ENCODE measurements at regions not wholly inside any gene's neighbourhood (a gene's known extent, or its start where the extent isn't known, plus 50 kb on each side); places are given as distances from the start of the nearest gene placed in this dataset.

- peaks cover 0 to 4% of the 10 kb centered on the region in 2 donors for H3K9me3 ChIP-seq (ENCODE audit: control insufficient read depth in 1 of 2, low read length in 2 of 2)
- no peak overlapping the region for H3K27ac ChIP-seq (ENCODE audit: low read depth, low read length)
- no peaks in the 10 kb centered on the region for H3K4me1 ChIP-seq (ENCODE audit: control insufficient read depth in 1 of 2, insufficient read depth in 2 of 2, low read length in 2 of 2)
- H3K4me3 ChIP-seq (ENCODE audit: low read depth in 1 of 2, low read length in 2 of 2) = no peak overlapping the region
- H3K27me3 ChIP-seq (ENCODE audit: control insufficient read depth in 1 of 2, insufficient read depth in 2 of 2, low read length in 2 of 2) = no peaks in the 10 kb centered on the region
- no peaks in the 10 kb centered on the region for H3K36me3 ChIP-seq (ENCODE audit: control insufficient read depth in 1 of 2, insufficient read depth in 2 of 2, low read length in 2 of 2)
- no peak overlapping the region for H3K9ac ChIP-seq (ENCODE audit: low read depth in 1 of 2, low read length in 2 of 2)
Measured at GRCh38 chr3:34394978-34395748, 596.7 kb downstream of the PDCD6IP start.

GRCh38 chr3:34396288-34396687 lies 597.9 kb downstream of the PDCD6IP start:
- no peaks in the 10 kb centered on the region for H3K4me1 ChIP-seq (ENCODE audit: control insufficient read depth in 1 of 2, insufficient read depth in 2 of 2, low read length in 2 of 2)
- no peak overlapping the region for H3K27ac ChIP-seq (ENCODE audit: low read depth, low read length)
- H3K9me3 ChIP-seq (ENCODE audit: control insufficient read depth in 1 of 2, low read length in 2 of 2) = peaks cover 0 to 6% of the 10 kb centered on the region in 2 donors
- no peaks in the 10 kb centered on the region for H3K36me3 ChIP-seq (ENCODE audit: control insufficient read depth in 1 of 2, insufficient read depth in 2 of 2, low read length in 2 of 2)
- H3K4me3 ChIP-seq (ENCODE audit: low read depth in 1 of 2, low read length in 2 of 2) = no peak overlapping the region
- no peak overlapping the region for H3K9ac ChIP-seq (ENCODE audit: low read depth in 1 of 2, low read length in 2 of 2)
- H3K27me3 ChIP-seq (ENCODE audit: control insufficient read depth in 1 of 2, insufficient read depth in 2 of 2, low read length in 2 of 2) = no peaks in the 10 kb centered on the region

- Histone ChIP-seq H3K27me3 (ENCODE audit: control insufficient read depth in 1 of 2, insufficient read depth in 2 of 2, low read length in 2 of 2) (no peaks in the 10 kb centered on the region), H3K27ac (ENCODE audit: low read depth, low read length) (no peak overlapping the region), H3K9ac (ENCODE audit: low read depth in 1 of 2, low read length in 2 of 2) (no peak overlapping the region), H3K4me1 (ENCODE audit: control insufficient read depth in 1 of 2, insufficient read depth in 2 of 2, low read length in 2 of 2) (no peaks in the 10 kb centered on the region), H3K36me3 (ENCODE audit: control insufficient read depth in 1 of 2, insufficient read depth in 2 of 2, low read length in 2 of 2) (no peaks in the 10 kb centered on the region), H3K4me3 (ENCODE audit: low read depth in 1 of 2, low read length in 2 of 2) (no peak overlapping the region), H3K9me3 (ENCODE audit: control insufficient read depth in 1 of 2, low read length in 2 of 2) (peaks cover 0 to 7% of the 10 kb centered on the region in 2 donors)
Measured at GRCh38 chr3:34396956-34397355, 598.5 kb downstream of the PDCD6IP start.

- peaks cover 0 to 3% of the 10 kb centered on the region in 2 donors for H3K9me3 ChIP-seq (ENCODE audit: control insufficient read depth in 1 of 2, low read length in 2 of 2)
- H3K4me1 ChIP-seq (ENCODE audit: control insufficient read depth in 1 of 2, insufficient read depth in 2 of 2, low read length in 2 of 2) = no peaks in the 10 kb centered on the region
- no peak overlapping the region for H3K27ac ChIP-seq (ENCODE audit: low read depth, low read length)
- no peak overlapping the region for H3K9ac ChIP-seq (ENCODE audit: low read depth in 1 of 2, low read length in 2 of 2)
- H3K27me3 ChIP-seq (ENCODE audit: control insufficient read depth in 1 of 2, insufficient read depth in 2 of 2, low read length in 2 of 2) = no peaks in the 10 kb centered on the region
- H3K4me3 ChIP-seq (ENCODE audit: low read depth in 1 of 2, low read length in 2 of 2) = no peak overlapping the region
- H3K36me3 ChIP-seq (ENCODE audit: control insufficient read depth in 1 of 2, insufficient read depth in 2 of 2, low read length in 2 of 2) = no peaks in the 10 kb centered on the region
Measured at GRCh38 chr3:34399401-34399800, 601.0 kb downstream of the PDCD6IP start.

DNA sequence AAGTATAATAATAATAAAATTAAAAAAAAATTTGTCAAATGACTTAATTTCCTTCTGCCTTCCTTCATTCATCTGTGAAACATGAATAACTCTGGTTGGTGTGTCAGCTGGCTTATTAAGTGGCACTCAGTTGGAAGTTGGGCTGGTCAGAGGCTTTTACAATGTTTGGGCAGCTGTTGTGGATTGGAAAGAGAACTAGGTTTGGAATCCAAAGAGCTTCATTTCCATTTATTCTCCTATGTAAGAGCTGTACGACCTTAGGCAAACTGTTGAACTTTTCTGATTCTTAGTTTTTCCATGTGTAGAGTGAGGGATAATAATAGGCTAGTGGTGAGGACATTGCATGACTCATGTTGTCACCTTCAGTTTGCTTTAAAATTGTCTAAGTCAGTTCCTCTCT lies 606.7 kb downstream of the PDCD6IP start:
- H3K27ac ChIP-seq (ENCODE audit: low read depth, low read length) = no peak overlapping the region

GRCh38 chr3:34407281-34407680 lies 608.9 kb downstream of the PDCD6IP start:
- Histone ChIP-seq H3K9ac (ENCODE audit: low read depth in 1 of 2, low read length in 2 of 2) (no peak overlapping the region), H3K9me3 (ENCODE audit: control insufficient read depth in 1 of 2, low read length in 2 of 2) (no peaks in the 10 kb centered on the region), H3K27ac (ENCODE audit: low read depth, low read length) (no peak overlapping the region), H3K36me3 (ENCODE audit: control insufficient read depth in 1 of 2, insufficient read depth in 2 of 2, low read length in 2 of 2) (no peaks in the 10 kb centered on the region), H3K27me3 (ENCODE audit: control insufficient read depth in 1 of 2, insufficient read depth in 2 of 2, low read length in 2 of 2) (no peaks in the 10 kb centered on the region), H3K4me3 (ENCODE audit: low read depth in 1 of 2, low read length in 2 of 2) (no peak overlapping the region), H3K4me1 (ENCODE audit: control insufficient read depth in 1 of 2, insufficient read depth in 2 of 2, low read length in 2 of 2) (no peaks in the 10 kb centered on the region)

More for the DNA sequence above, 606.7 kb downstream of the PDCD6IP start:
- Histone ChIP-seq H3K9me3 (ENCODE audit: control insufficient read depth in 1 of 2, low read length in 2 of 2) (peaks cover 0 to 3% of the 10 kb centered on the region in 2 donors), H3K4me3 (ENCODE audit: low read depth in 1 of 2, low read length in 2 of 2) (no peak overlapping the region), H3K27me3 (ENCODE audit: control insufficient read depth in 1 of 2, insufficient read depth in 2 of 2, low read length in 2 of 2) (no peaks in the 10 kb centered on the region), H3K4me1 (ENCODE audit: control insufficient read depth in 1 of 2, insufficient read depth in 2 of 2, low read length in 2 of 2) (no peaks in the 10 kb centered on the region), H3K9ac (ENCODE audit: low read depth in 1 of 2, low read length in 2 of 2) (no peak overlapping the region), H3K36me3 (ENCODE audit: control insufficient read depth in 1 of 2, insufficient read depth in 2 of 2, low read length in 2 of 2) (no peaks in the 10 kb centered on the region)

- no peaks in the 10 kb centered on the region for H3K27me3 ChIP-seq (ENCODE audit: control insufficient read depth in 1 of 2, insufficient read depth in 2 of 2, low read length in 2 of 2)
- no peak overlapping the region for H3K9ac ChIP-seq (ENCODE audit: low read depth in 1 of 2, low read length in 2 of 2)
- H3K9me3 ChIP-seq (ENCODE audit: control insufficient read depth in 1 of 2, low read length in 2 of 2) = no peaks in the 10 kb centered on the region
- no peak overlapping the region for H3K27ac ChIP-seq (ENCODE audit: low read depth, low read length)
- no peak overlapping the region for H3K4me3 ChIP-seq (ENCODE audit: low read depth in 1 of 2, low read length in 2 of 2)
- no peaks in the 10 kb centered on the region for H3K36me3 ChIP-seq (ENCODE audit: control insufficient read depth in 1 of 2, insufficient read depth in 2 of 2, low read length in 2 of 2)
- no peaks in the 10 kb centered on the region for H3K4me1 ChIP-seq (ENCODE audit: control insufficient read depth in 1 of 2, insufficient read depth in 2 of 2, low read length in 2 of 2)
Measured at GRCh38 chr3:34408088-34408487, 609.7 kb downstream of the PDCD6IP start.

GRCh38 chr3:34411596-34411995 lies 613.2 kb downstream of the PDCD6IP start:
- Histone ChIP-seq H3K36me3 (ENCODE audit: control insufficient read depth in 1 of 2, insufficient read depth in 2 of 2, low read length in 2 of 2) (no peaks in the 10 kb centered on the region), H3K27me3 (ENCODE audit: control insufficient read depth in 1 of 2, insufficient read depth in 2 of 2, low read length in 2 of 2) (no peaks in the 10 kb centered on the region), H3K9me3 (ENCODE audit: control insufficient read depth in 1 of 2, low read length in 2 of 2) (no peaks in the 10 kb centered on the region), H3K4me1 (ENCODE audit: control insufficient read depth in 1 of 2, insufficient read depth in 2 of 2, low read length in 2 of 2) (no peaks in the 10 kb centered on the region), H3K9ac (ENCODE audit: low read depth in 1 of 2, low read length in 2 of 2) (no peak overlapping the region), H3K27ac (ENCODE audit: low read depth, low read length) (no peak overlapping the region), H3K4me3 (ENCODE audit: low read depth in 1 of 2, low read length in 2 of 2) (no peak overlapping the region)

DNA sequence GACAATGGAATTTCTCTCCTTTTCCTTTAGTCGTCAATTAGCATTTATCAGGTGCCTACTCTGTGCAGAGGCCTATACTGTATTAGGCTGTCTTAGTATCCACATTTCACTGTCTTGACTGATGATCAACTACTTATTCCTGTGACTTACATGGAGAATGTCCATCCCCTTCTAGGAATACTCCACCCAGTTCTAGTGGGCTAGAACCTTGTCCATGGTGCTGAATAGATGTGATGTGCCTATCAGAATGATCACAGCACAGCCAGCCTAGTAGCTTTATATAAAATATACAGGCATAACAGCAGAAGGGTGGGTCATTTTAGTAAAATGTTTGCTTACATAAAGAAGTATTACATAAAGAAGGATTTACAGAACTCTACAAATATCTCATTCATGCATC lies 621.4 kb downstream of the PDCD6IP start:
- Histone ChIP-seq H3K9ac (ENCODE audit: low read depth in 1 of 2, low read length in 2 of 2) (no peak overlapping the region), H3K4me1 (ENCODE audit: control insufficient read depth in 1 of 2, insufficient read depth in 2 of 2, low read length in 2 of 2) (no peaks in the 10 kb centered on the region), H3K36me3 (ENCODE audit: control insufficient read depth in 1 of 2, insufficient read depth in 2 of 2, low read length in 2 of 2) (no peaks in the 10 kb centered on the region), H3K9me3 (ENCODE audit: control insufficient read depth in 1 of 2, low read length in 2 of 2) (no peaks in the 10 kb centered on the region), H3K27ac (ENCODE audit: low read depth, low read length) (no peak overlapping the region), H3K27me3 (ENCODE audit: control insufficient read depth in 1 of 2, insufficient read depth in 2 of 2, low read length in 2 of 2) (no peaks in the 10 kb centered on the region), H3K4me3 (ENCODE audit: low read depth in 1 of 2, low read length in 2 of 2) (no peak overlapping the region)

DNA sequence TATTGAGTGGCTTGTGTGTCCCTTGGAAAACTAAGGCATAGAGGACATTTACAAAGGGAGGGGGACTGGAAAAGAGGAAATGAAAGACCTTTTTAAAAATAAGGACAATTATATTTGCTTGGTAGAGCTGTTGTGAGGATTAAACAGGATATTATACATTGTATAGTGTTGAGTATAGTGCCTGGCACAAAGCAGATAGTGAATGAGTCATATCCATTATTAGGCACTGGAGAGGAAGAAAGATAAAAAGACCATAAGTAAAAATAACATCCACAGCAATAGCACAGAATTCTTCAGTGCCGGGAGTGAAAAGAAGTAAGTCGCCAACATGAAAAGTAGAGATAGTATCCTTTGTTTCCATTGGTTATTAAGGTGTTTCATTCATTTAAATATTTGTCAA lies 623.3 kb downstream of the PDCD6IP start:
- no peaks in the 10 kb centered on the region for H3K27me3 ChIP-seq (ENCODE audit: control insufficient read depth in 1 of 2, insufficient read depth in 2 of 2, low read length in 2 of 2)
- H3K4me1 ChIP-seq (ENCODE audit: control insufficient read depth in 1 of 2, insufficient read depth in 2 of 2, low read length in 2 of 2) = no peaks in the 10 kb centered on the region
- no peak overlapping the region for H3K27ac ChIP-seq (ENCODE audit: low read depth, low read length)
- no peak overlapping the region for H3K9ac ChIP-seq (ENCODE audit: low read depth in 1 of 2, low read length in 2 of 2)
- H3K36me3 ChIP-seq (ENCODE audit: control insufficient read depth in 1 of 2, insufficient read depth in 2 of 2, low read length in 2 of 2) = no peaks in the 10 kb centered on the region
- no peaks in the 10 kb centered on the region for H3K9me3 ChIP-seq (ENCODE audit: control insufficient read depth in 1 of 2, low read length in 2 of 2)
- no peak overlapping the region for H3K4me3 ChIP-seq (ENCODE audit: low read depth in 1 of 2, low read length in 2 of 2)
